ENCODE measurements at regions not wholly inside any gene's neighbourhood (a gene's known extent, or its start where the extent isn't known, plus 50 kb on each side); places are given as distances from the start of the nearest gene placed in this dataset.

DNA sequence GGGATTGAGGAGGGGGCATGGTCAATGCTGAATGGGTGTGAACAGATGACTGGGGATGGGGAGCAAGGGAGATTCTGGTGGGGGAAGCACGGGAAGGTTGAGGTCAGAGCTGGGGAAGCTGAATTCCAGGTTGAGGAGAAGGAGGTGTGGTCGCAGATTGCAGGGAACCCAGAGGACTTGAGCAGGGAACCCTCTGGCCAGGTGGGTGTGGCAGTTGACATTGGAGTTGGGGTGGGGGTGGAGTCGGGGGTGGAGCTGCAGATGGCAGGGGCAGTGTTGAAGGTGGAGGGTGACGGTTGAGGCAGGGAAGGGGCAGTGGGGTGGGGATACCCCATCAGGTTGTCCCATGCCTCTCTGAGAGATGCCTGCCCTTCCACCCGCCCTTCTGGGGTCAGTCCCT lies 94.7 kb downstream of the WTIP start:
- TF ChIP-seq CREB1 (IDR thresholded peaks at IDR 0.05) (no peak), CTCF (IDR thresholded peaks at IDR 0.05; ENCODE audit: control extremely low read depth in 1 of 3, insufficient read depth in 1 of 3, low read depth in 1 of 3, low read length in 3 of 3) (no peak), GABPA (IDR thresholded peaks at IDR 0.05; ENCODE audit: borderline replicate concordance, insufficient read depth, low read length) (no peak), POLR2A (IDR thresholded peaks at IDR 0.05; ENCODE audit: control extremely low read depth in 1 of 2, low read depth in 2 of 2, low read length in 2 of 2) (no peak), PHF8 (conservative IDR thresholded peaks at IDR 0.05; ENCODE audit: low read depth, low read length) (no peak), GTF2F1 (IDR thresholded peaks at IDR 0.05; ENCODE audit: borderline replicate concordance, low read depth, low read length) (no peak)
